HCT116 (cell line): ENCODE measurements at regions not wholly inside any gene's neighbourhood (a gene's known extent, or its start where the extent isn't known, plus 50 kb on each side); places are given as distances from the start of the nearest gene placed in this dataset.

Experiments used
- ATAC-seq: fragments of 200-7000 bp; cut with Tn5 transposase; 2 replicates; pipeline ENCODE4 v1.9.1; 2020; ENCODE audit warnings: mild to moderate bottlenecking, moderate library complexity
- BruUV-seq: library from RNA; stranded (reverse); fragments of 400-500 nt; replicated peaks from 2 replicates; lab custom pipeline; 2021; lab: Mats Ljungman, UMichigan
- CTCF ChIA-PET: fragments of 300-600 bp; sonication (Branson Sonifier 250); formaldehyde crosslinking; loops from one replicate; lab custom pipeline; 2021; ENCODE audit warnings: antibody characterized with exemption; lab: Charles Lee
- POLR2A ChIA-PET: fragments of 300-600, 350-600 bp; sonication (Branson Sonifier 250); formaldehyde crosslinking; loops from one replicate; lab custom pipeline; 2021; ENCODE audit warnings: antibody characterized with exemption; lab: Charles Lee
- RAD21 ChIA-PET, 2 experiments: fragments of 300-600 bp; sonication (Branson Sonifier 250); formaldehyde crosslinking; loops; one replicate each; lab custom pipeline; 2023; ENCODE audit warnings: low total read pairs in 2 of 2; ENCODE audit not compliant: uncharacterized antibody in 2 of 2, unreplicated experiment in 2 of 2, low non-redundant PET in 1 of 2; lab: Charles Lee
- DNase-seq: peaks from one replicate; pipeline ENCODE4 v3.0.0-alpha.2; 2010; ENCODE audit warnings: low read depth, low spot score
- H2AFZ ChIP-seq: fragments of 200-600 bp; shearing (Covaris generic), sonication (generic); 2 replicates; pipeline ENCODE4 v1.6.1; 2017; ENCODE audit warnings: low read depth, mixed run types, mixed read lengths, antibody characterized with exemption, low read length; ENCODE audit not compliant: poor library complexity, severe bottlenecking
- H3K27ac ChIP-seq: 2 replicates; pipeline ENCODE4 v1.5.1; 2012; ENCODE audit warnings: low read depth, low read length
- H3K27me3 ChIP-seq: fragments of 200-600 bp; sonication (generic); 2 replicates; pipeline ENCODE4 v1.6.1; 2016; ENCODE audit warnings: mixed run types, low read length, mixed read lengths; ENCODE audit not compliant: insufficient read depth
- H3K36me3 ChIP-seq, 2 experiments: fragments of 200-500 bp in 1 of 2; fragments of 200-600 bp in 1 of 2; sonication (Bioruptor generic) in 1 of 2; sonication (generic) in 1 of 2; 2 replicates each; pipeline versions ENCODE4 v1.5.1 to v1.6.1; 2014 to 2016; ENCODE audit warnings: low read length in 2 of 2, inconsistent platforms in 1 of 2, mixed read lengths in 1 of 2, mixed run types in 1 of 2; ENCODE audit not compliant: insufficient read depth in 2 of 2, control insufficient read depth in 1 of 2
- H3K4me1 ChIP-seq, 2 experiments: fragments of 200-600 bp in 1 of 2; sonication (generic) in 1 of 2; 2 replicates each; pipeline versions ENCODE4 v1.5.1 to v1.6.1; 2012 to 2017; ENCODE audit warnings: low read length in 2 of 2, inconsistent platforms in 1 of 2, mild to moderate bottlenecking in 1 of 2, mixed read lengths in 1 of 2, mixed run types in 1 of 2, moderate library complexity in 1 of 2; ENCODE audit not compliant: insufficient read depth in 2 of 2, control insufficient read depth in 1 of 2
- H3K4me2 ChIP-seq: fragments of 200-600 bp; sonication (generic); 2 replicates; pipeline ENCODE4 v1.6.1; 2017; ENCODE audit warnings: mixed run types, low read length, mixed read lengths
- H3K4me3 ChIP-seq, 2 experiments: fragments of 200-600 bp in 1 of 2; sonication (generic) in 1 of 2; replicated peaks in 1 of 2; 2 replicates each; pipeline ENCODE4 v1.5.1; 2011 to 2016; ENCODE audit warnings: low read length in 2 of 2, control low read depth in 1 of 2, low read depth in 1 of 2, mild to moderate bottlenecking in 1 of 2, mixed read lengths in 1 of 2, mixed run types in 1 of 2
- H3K79me2 ChIP-seq: fragments of 200-600 bp; sonication (generic); 2 replicates; pipeline ENCODE4 v1.6.1; 2017; ENCODE audit warnings: mild to moderate bottlenecking, mixed run types, low read length, moderate library complexity, mixed read lengths; ENCODE audit not compliant: insufficient read depth
- H3K9ac ChIP-seq: fragments of 200-600 bp; sonication (generic); 2 replicates; pipeline ENCODE4 v1.6.1; 2016; ENCODE audit warnings: low read length, mixed read lengths
- H3K9me2 ChIP-seq: fragments of 200-600 bp; sonication (generic), shearing (Covaris generic); 2 replicates; pipeline ENCODE4 v1.6.1; 2017; ENCODE audit warnings: mixed run types, mild to moderate bottlenecking, moderate library complexity; ENCODE audit not compliant: insufficient read depth
- H3K9me3 ChIP-seq, 2 experiments: fragments of 200-500 bp in 1 of 2; fragments of 200-600 bp in 1 of 2; sonication (Bioruptor generic) in 1 of 2; sonication (generic) in 1 of 2; 2 replicates each; pipeline ENCODE4 v1.6.1; 2014 to 2017; ENCODE audit warnings: low read length in 2 of 2, mixed read lengths in 2 of 2, inconsistent platforms in 1 of 2, low read depth in 1 of 2, mild to moderate bottlenecking in 1 of 2, mixed run types in 1 of 2, moderate library complexity in 1 of 2; ENCODE audit not compliant: control insufficient read depth in 1 of 2, insufficient read depth in 1 of 2
- H4K20me1 ChIP-seq: fragments of 200-600 bp; sonication (generic), shearing (Covaris generic); 2 replicates; pipeline ENCODE4 v1.6.1; 2017; ENCODE audit warnings: mixed run types, mild to moderate bottlenecking, moderate library complexity; ENCODE audit not compliant: insufficient read depth
- ATF3 ChIP-seq: IDR thresholded peaks from 2 replicates; pipeline ENCODE4 v1.6.1; 2012
- CBX3 ChIP-seq: IDR thresholded peaks from 2 replicates; pipeline ENCODE4 v1.6.1; 2012; ENCODE audit warnings: low read depth
- CEBPB ChIP-seq: IDR thresholded peaks from 2 replicates; pipeline ENCODE4 v1.6.1; 2012; ENCODE audit warnings: low read depth
- CTCF ChIP-seq, 3 experiments: fragments of 200-600 bp in 1 of 3; sonication (generic) in 1 of 3; IDR thresholded peaks in 2 of 3; conservative IDR thresholded peaks in 1 of 3; 2 replicates each; pipeline ENCODE4 v1.5.1; 2012 to 2017; ENCODE audit warnings: low read depth in 2 of 3, low read length in 2 of 3, antibody characterized with exemption in 1 of 3, borderline replicate concordance in 1 of 3, control low read depth in 1 of 3, mild to moderate bottlenecking in 1 of 3, mixed read lengths in 1 of 3, mixed run types in 1 of 3, moderate library complexity in 1 of 3; ENCODE audit not compliant: insufficient read depth in 1 of 3
- ELF1 ChIP-seq: IDR thresholded peaks from 2 replicates; pipeline ENCODE4 v1.6.1; 2012; ENCODE audit warnings: low read depth, borderline replicate concordance
- JUND ChIP-seq: IDR thresholded peaks from 2 replicates; pipeline ENCODE4 v1.6.1; 2012
- POLR2A ChIP-seq: IDR thresholded peaks from 2 replicates; pipeline ENCODE4 v1.7.0; 2011; ENCODE audit warnings: borderline replicate concordance; ENCODE audit not compliant: insufficient read depth, insufficient read length; ENCODE audit errors: extremely low read depth
- POLR2AphosphoS5 ChIP-seq: IDR thresholded peaks from 2 replicates; pipeline ENCODE4 v1.6.1; 2011; ENCODE audit warnings: mild to moderate bottlenecking, low read depth, low read length, moderate library complexity
- RAD21 ChIP-seq: IDR thresholded peaks from 2 replicates; pipeline ENCODE4 v1.6.1; 2012; ENCODE audit warnings: low read depth, mild to moderate bottlenecking
- SP1 ChIP-seq: IDR thresholded peaks from 2 replicates; pipeline ENCODE4 v1.6.1; 2012; ENCODE audit warnings: low read depth
- SRF ChIP-seq: IDR thresholded peaks from 2 replicates; pipeline ENCODE4 v1.6.1; 2012; ENCODE audit warnings: low read depth
- TCF7L2 ChIP-seq: IDR thresholded peaks from 2 replicates; pipeline ENCODE4 v1.7.0; 2011; ENCODE audit warnings: borderline replicate concordance, inconsistent platforms; ENCODE audit not compliant: insufficient read depth, insufficient read length; ENCODE audit errors: extremely low read depth
- YY1 ChIP-seq: IDR thresholded peaks from 2 replicates; pipeline ENCODE4 v1.6.1; 2011; ENCODE audit warnings: low read length, low read depth, moderate library complexity, mild to moderate bottlenecking; ENCODE audit not compliant: insufficient replicate concordance; ENCODE audit errors: extremely low read depth
- ZFX ChIP-seq: fragments of 450-650 bp; IDR thresholded peaks from 2 replicates; pipeline ENCODE4 v1.6.1; 2017
- ZNF274 ChIP-seq: fragments of 200-500 bp; sonication (Bioruptor generic); IDR thresholded peaks from 2 replicates; pipeline ENCODE4 v1.6.1; 2014; ENCODE audit warnings: mild to moderate bottlenecking, low read depth, low read length, inconsistent platforms
- intact Hi-C: fragments of 100-400 bp; cut with micrococcal nuclease; formaldehyde crosslinking; loops from 2 replicates; pipeline ENCODE4 v1.10.0; 2022
- TF ChIP-seq, protein P1 (sequence below): IDR thresholded peaks from 2 replicates; pipeline ENCODE4 v1.6.1; 2012

- H3K27me3 ChIP-seq: peaks cover 21% of the 10 kb centered on the region
- no peaks in the 10 kb centered on the region for H3K9me2 ChIP-seq
- POLR2A ChIA-PET: no interaction called here
- no peaks in the 10 kb centered on the region for H3K79me2 ChIP-seq
- CTCF ChIA-PET: no interaction called here
- ATAC-seq (no peak), DNase-seq (no peak)
- no peak overlapping the region for H3K4me2 ChIP-seq
- BruUV-seq: no TSS peak
- H4K20me1 ChIP-seq: no peaks in the 10 kb centered on the region
- no peak overlapping the region for H3K4me3 ChIP-seq
- H3K9ac ChIP-seq: no peak overlapping the region
- H2AFZ ChIP-seq: no peak overlapping the region
- TF ChIP-seq SRF (no peak), ZFX (no peak), CBX3 (no peak), CEBPB (no peak), ELF1 (no peak), CTCF (IDR thresholded peaks at IDR 0.05 in 2 of 3, conservative IDR thresholded peaks at IDR 0.05 in 1 of 3; ENCODE audit: borderline replicate concordance in 1 of 3, insufficient read depth in 1 of 3, low read depth in 2 of 3, low read length in 2 of 3) (no peak), RAD21 (no peak)
- TF ChIP-seq, protein P1, sequence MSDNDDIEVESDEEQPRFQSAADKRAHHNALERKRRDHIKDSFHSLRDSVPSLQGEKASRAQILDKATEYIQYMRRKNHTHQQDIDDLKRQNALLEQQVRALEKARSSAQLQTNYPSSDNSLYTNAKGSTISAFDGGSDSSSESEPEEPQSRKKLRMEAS: no peak
- peaks cover 0 to 5% of the 10 kb centered on the region in 2 experiments; a peak in 2 of 4 replicates for H3K4me1 ChIP-seq
- no peaks in the 10 kb centered on the region for H3K36me3 ChIP-seq
- no peak overlapping the region for H3K27ac ChIP-seq
- intact Hi-C loops: no loop called here
- RAD21 ChIA-PET: no interaction called here
- no peaks in the 10 kb centered on the region for H3K9me3 ChIP-seq
These were observed 146.3 kb upstream of the B3GAT2 start for GRCh38 chr6:71103130-71103529.

- Histone ChIP-seq H3K27ac (no peak overlapping the region), H3K36me3 (no peaks in the 10 kb centered on the region), H3K9me2 (no peaks in the 10 kb centered on the region), H3K79me2 (no peaks in the 10 kb centered on the region), H2AFZ (no peak overlapping the region), H3K27me3 (peaks cover 19% of the 10 kb centered on the region; the same call in 1 of the 2 replicates), H3K9me3 (no peaks in the 10 kb centered on the region), H3K4me2 (no peak overlapping the region), H4K20me1 (no peaks in the 10 kb centered on the region), H3K4me1 (peaks cover 0 to 6% of the 10 kb centered on the region in 2 experiments; a peak in 2 of 4 replicates), H3K9ac (no peak overlapping the region), H3K4me3 (no peak overlapping the region)
- POLR2A ChIA-PET: no interaction called here
- CTCF ChIA-PET: no interaction called here
- RAD21 ChIA-PET: no interaction called here
- DNase-seq (no peak), ATAC-seq (no peak)
- intact Hi-C loops: no loop called here
- BruUV-seq: no TSS peak
- TF ChIP-seq POLR2A: no peak
- no peak for TF ChIP-seq POLR2AphosphoS5
- no peak for TF ChIP-seq ZNF274
- no peak for TF ChIP-seq CEBPB
- no peak for TF ChIP-seq JUND
- no peak for TF ChIP-seq SRF
- no peak for TF ChIP-seq SP1
- TF ChIP-seq RAD21: no peak
- no peak for TF ChIP-seq ATF3
- TF ChIP-seq ELF1: no peak
- no peak for TF ChIP-seq TCF7L2
- no peak for TF ChIP-seq CBX3
- TF ChIP-seq, protein P1: no peak
- TF ChIP-seq CTCF (IDR thresholded peaks at IDR 0.05 in 2 of 3, conservative IDR thresholded peaks at IDR 0.05 in 1 of 3; ENCODE audit: borderline replicate concordance in 1 of 3, insufficient read depth in 1 of 3, low read depth in 2 of 3, low read length in 2 of 3): no peak
- TF ChIP-seq YY1: no peak
- no peak for TF ChIP-seq ZFX
These were observed 146.8 kb upstream of the B3GAT2 start for GRCh38 chr6:71103641-71104040.
